SU-DHL-6 (cell line): ENCODE measurements at regions not wholly inside any gene's neighbourhood (a gene's known extent, or its start where the extent isn't known, plus 50 kb on each side); places are given as distances from the start of the nearest gene placed in this dataset.

Experiments used
- EZH2phosphoT487 ChIP-seq: fragments of 200-600 bp; sonication (generic), shearing (Covaris generic); conservative IDR thresholded peaks from 2 replicates; pipeline ENCODE4 v1.6.1; 2018; ENCODE audit warnings: mild to moderate bottlenecking, antibody characterized with exemption, low read length, moderate library complexity, mixed read lengths
- TF ChIP-seq, protein P1 (sequence below): fragments of 200-600 bp; sonication (generic); IDR thresholded peaks from one replicate; pipeline ENCODE4 v1.5.1; 2017; ENCODE audit warnings: antibody characterized with exemption, mild to moderate bottlenecking, low read length, moderate library complexity; ENCODE audit not compliant: insufficient read depth, poor library complexity, severe bottlenecking

DNA sequence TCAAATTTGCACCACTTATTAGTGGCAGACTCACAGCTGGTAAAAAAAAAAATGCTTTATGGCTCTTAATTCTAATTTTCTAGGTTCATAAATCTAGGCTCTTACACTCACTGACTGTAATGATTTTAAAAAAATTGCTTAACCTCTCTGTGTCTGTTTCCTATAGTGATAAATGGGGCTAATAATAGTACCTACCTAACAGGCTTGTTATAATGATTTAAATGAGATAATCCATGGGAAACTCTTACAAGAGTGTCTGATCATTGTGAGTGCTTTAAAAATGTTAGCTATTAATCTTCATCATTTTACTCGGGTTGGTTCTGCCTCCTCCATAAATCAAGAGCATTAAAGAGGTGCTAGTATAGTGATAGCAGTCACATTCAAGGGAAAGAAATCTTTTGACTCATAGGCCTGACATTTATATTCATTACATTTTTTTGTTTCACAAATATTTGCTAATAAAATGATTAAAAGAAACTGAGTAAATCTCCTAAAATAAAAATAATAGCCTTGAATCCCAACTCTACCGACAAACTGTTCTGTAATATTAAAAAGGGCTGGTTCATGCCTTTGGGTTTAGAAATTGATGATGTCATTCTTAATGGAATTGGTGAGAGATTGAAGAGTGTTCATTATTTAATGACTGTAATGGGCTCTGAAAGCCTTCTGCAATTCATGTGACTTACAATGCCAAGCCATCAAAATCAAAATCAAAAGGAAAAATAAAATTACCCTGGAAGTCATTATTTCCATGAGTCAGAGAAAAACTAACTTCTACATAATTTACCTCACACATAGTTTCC, 93.9 kb upstream of the PALMD start:
- TF ChIP-seq EZH2phosphoT487: no peak
- TF ChIP-seq, protein P1, sequence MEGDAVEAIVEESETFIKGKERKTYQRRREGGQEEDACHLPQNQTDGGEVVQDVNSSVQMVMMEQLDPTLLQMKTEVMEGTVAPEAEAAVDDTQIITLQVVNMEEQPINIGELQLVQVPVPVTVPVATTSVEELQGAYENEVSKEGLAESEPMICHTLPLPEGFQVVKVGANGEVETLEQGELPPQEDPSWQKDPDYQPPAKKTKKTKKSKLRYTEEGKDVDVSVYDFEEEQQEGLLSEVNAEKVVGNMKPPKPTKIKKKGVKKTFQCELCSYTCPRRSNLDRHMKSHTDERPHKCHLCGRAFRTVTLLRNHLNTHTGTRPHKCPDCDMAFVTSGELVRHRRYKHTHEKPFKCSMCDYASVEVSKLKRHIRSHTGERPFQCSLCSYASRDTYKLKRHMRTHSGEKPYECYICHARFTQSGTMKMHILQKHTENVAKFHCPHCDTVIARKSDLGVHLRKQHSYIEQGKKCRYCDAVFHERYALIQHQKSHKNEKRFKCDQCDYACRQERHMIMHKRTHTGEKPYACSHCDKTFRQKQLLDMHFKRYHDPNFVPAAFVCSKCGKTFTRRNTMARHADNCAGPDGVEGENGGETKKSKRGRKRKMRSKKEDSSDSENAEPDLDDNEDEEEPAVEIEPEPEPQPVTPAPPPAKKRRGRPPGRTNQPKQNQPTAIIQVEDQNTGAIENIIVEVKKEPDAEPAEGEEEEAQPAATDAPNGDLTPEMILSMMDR: no peak
